22Rv1 (cell line): ENCODE measurements at regions not wholly inside any gene's neighbourhood (a gene's known extent, or its start where the extent isn't known, plus 50 kb on each side); places are given as distances from the start of the nearest gene placed in this dataset.

Experiments
- H3K27ac ChIP-seq: fragments of 450-650 bp; 2 replicates; pipeline ENCODE4 v1.5.1; 2017
- ZFX ChIP-seq: fragments of 450-650 bp; IDR thresholded peaks from 2 replicates; pipeline ENCODE4 v1.6.1; 2017; ENCODE audit warnings: antibody characterized with exemption, borderline replicate concordance
- TF ChIP-seq, protein P1 (sequence below): fragments of 450-650 bp; IDR thresholded peaks from 2 replicates; pipeline ENCODE4 v1.5.1; 2017; ENCODE audit warnings: mild to moderate bottlenecking

DNA sequence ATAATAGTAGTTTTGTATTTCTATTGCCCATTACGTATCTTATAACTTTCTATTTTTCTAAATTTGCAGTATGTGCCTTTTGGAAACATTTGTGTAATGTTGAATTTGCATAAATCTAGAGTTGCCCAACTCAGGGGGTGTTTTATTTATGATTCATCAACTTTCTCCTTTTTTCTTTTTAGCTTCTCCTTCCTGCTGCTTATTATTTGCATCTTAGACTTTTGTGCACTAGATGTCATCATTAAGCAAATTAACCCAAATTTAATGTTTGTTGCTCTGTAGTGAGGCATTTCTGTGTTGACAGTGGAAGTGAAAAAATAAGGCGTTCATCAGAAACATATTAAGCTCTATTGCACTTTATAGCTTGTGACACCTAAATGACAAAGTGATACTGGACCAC is 56.2 kb upstream of the ZBED5 start:
- TF ChIP-seq, protein P1, sequence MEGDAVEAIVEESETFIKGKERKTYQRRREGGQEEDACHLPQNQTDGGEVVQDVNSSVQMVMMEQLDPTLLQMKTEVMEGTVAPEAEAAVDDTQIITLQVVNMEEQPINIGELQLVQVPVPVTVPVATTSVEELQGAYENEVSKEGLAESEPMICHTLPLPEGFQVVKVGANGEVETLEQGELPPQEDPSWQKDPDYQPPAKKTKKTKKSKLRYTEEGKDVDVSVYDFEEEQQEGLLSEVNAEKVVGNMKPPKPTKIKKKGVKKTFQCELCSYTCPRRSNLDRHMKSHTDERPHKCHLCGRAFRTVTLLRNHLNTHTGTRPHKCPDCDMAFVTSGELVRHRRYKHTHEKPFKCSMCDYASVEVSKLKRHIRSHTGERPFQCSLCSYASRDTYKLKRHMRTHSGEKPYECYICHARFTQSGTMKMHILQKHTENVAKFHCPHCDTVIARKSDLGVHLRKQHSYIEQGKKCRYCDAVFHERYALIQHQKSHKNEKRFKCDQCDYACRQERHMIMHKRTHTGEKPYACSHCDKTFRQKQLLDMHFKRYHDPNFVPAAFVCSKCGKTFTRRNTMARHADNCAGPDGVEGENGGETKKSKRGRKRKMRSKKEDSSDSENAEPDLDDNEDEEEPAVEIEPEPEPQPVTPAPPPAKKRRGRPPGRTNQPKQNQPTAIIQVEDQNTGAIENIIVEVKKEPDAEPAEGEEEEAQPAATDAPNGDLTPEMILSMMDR, result no peak
- TF ChIP-seq ZFX, result no peak
- H3K27ac ChIP-seq, result no peak overlapping the region

DNA sequence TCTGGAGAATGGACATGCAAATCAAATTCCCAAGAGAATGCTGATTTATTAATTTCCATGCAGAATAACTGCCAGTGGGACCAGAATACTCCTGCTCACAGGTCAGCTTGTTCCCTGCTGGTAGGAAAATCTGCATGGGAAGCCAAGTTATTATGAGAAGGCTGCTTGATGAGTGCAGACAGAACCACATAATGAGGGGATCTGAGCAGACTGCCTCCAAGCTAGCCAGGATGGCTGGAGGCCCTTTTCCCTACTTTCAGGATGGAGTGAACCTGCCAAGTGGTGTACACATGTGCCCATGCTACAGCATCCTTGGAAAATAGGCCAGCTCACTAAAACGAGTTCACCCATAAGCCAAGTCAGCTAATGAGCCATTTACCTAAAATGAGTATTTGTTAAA is 55.2 kb upstream of the ZBED5 start:
- TF ChIP-seq ZFX, result no peak
- TF ChIP-seq, protein P1, result no peak
- H3K27ac ChIP-seq, result no peak overlapping the region

DNA sequence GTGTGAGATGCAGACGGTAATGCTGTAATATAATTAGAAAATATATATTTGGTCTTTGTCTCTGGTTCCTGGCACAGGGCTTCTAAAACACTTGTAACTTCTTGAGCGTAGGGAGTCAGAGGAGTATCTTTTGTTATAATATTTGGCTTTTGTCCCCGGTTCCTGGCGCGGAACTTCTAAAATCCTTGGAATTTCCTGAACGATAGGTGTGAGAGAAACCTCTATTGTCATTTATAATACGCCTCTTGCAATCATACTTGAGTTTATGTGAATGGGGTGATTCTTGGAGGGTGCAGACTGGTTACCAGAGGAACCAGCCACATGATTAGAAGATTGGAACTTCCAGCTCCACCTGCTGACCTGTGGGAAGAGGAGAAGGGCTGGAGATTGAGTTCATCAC is 54.1 kb upstream of the ZBED5 start:
- H3K27ac ChIP-seq, result no peak overlapping the region
- TF ChIP-seq, protein P1, result no peak
- TF ChIP-seq ZFX, result no peak

DNA sequence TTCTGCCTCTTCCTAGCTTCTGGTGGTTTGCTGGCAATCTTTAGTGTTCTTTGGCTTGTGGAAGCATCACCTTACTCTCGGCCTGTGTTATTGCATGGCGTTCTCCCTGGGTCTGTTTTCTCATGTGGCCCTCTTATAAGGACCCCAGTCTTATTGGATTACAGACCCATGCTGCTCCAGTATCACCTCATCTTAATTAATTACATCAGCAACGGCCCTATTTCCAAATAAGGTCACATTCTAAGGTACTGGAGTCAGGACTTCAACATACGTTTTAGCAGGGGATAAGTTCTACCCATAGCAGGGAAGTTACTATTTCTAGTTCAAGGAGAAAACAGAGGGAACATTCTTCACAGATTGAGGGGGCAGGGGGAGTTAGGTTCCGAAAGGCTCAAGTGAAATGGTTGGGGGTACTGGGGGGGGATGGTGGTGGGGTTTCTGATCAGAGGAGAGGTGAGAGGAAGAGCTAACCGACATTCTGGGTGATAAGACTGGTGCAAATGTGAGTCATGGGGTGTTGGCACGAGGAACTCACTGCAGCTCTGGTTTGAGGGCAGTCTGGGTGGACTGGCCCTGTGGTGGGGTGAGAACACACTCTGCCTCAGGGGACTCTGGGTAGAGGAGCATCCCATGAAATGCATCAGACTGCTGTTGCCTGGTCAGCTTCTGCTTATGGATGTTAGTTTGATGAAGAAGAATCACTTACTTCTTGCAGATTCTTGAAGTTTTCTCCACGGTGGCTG is 51.5 kb upstream of the ZBED5 start:
- H3K27ac ChIP-seq, result no peak overlapping the region
- TF ChIP-seq, protein P1, result no peak
- no peak for TF ChIP-seq ZFX

DNA sequence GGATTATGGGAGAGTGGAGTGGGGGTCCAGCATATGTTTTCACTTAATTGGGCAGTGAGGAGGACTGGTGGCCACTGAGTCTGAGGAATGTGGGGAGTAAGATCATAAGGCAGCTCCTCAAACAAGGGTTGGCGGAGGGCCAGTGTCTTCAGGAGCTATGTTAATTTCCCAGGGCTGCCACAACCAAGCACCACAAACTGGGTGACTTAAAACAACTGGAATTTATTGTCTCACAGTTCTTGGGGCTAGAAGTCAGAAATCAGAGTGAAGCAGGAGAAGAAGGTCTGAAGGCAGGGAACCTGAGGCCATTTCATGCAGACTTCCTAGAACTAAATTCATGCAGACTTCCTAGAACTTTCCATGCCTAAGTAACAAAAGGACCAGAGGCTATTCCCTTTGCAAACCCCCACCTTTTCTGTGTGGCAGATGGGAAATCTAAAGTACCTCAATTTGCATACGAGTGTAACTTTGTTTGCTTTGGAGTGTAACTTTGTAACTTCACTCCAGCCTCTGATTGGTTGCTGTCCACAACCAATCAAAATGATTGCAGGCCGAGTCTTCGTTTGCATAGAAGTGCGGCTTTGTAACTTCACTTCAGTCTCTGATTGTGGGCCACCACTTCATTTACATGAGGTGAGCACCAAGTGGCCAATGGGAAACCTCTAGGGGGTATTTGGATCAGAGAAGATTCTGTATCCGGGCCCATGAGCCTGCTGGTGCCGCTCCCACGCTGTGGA is 50.5 kb upstream of the ZBED5 start:
- H3K27ac ChIP-seq, result peak overlapping the region; percentile 4; the same call in 1 of the 2 replicates
- no peak for TF ChIP-seq ZFX
- TF ChIP-seq, protein P1, result no peak
